ENCODE measurements at regions not wholly inside any gene's neighbourhood (a gene's known extent, or its start where the extent isn't known, plus 50 kb on each side); places are given as distances from the start of the nearest gene placed in this dataset.

- TF ChIP-seq CTCF (IDR thresholded peaks at IDR 0.05; ENCODE audit: low read length) (no peak), EZH2 (IDR thresholded peaks at IDR 0.05; ENCODE audit: borderline replicate concordance, low read length) (no peak)
These were observed 617.9 kb downstream of the KCTD16 start for GRCh38 chr5:144788556-144788955.

Measured in OCI-LY1 (cell line).